B cell (primary cell): ENCODE measurements at regions not wholly inside any gene's neighbourhood (a gene's known extent, or its start where the extent isn't known, plus 50 kb on each side); places are given as distances from the start of the nearest gene placed in this dataset.

Experiments
- CTCF ChIP-seq: fragments of 200-600 bp; IDR thresholded peaks from one replicate; pipeline ENCODE4 v1.8.0; 2022; ENCODE audit warnings: antibody characterized with exemption, mild to moderate bottlenecking
- EZH2 ChIP-seq: IDR thresholded peaks from 2 replicates; pipeline ENCODE4 v1.6.1; 2012; ENCODE audit warnings: borderline replicate concordance, low read depth, mild to moderate bottlenecking, moderate library complexity, low read length; ENCODE audit not compliant: insufficient read depth, poor library complexity, severe bottlenecking

- no peak for TF ChIP-seq CTCF
- TF ChIP-seq EZH2 = no peak
Measured at GRCh38 chr17:51472670-51473205, 212.4 kb downstream of the UTP18 start.
